Neural progenitor cell (in vitro differentiated cells): ENCODE measurements at regions not wholly inside any gene's neighbourhood (a gene's known extent, or its start where the extent isn't known, plus 50 kb on each side); places are given as distances from the start of the nearest gene placed in this dataset.

ENCODE experiments used
- CTCF ChIP-seq: fragments of 200-600 bp; sonication (generic); IDR thresholded peaks from 2 replicates; pipeline ENCODE4 v1.5.1; 2017; ENCODE audit warnings: antibody characterized with exemption, mild to moderate bottlenecking
- EZH2phosphoT487 ChIP-seq: fragments of 200-600 bp; sonication (generic); IDR thresholded peaks from 2 replicates; pipeline ENCODE4 v1.6.1; 2017; ENCODE audit warnings: antibody characterized with exemption

GRCh38 chr4:37771771-37772170 lies 54.7 kb upstream of the PGM2 start:
- no peak for TF ChIP-seq CTCF
- TF ChIP-seq EZH2phosphoT487: no peak
